PC-3 (cell line): ENCODE measurements at regions not wholly inside any gene's neighbourhood (a gene's known extent, or its start where the extent isn't known, plus 50 kb on each side); places are given as distances from the start of the nearest gene placed in this dataset.

ENCODE experiments used
- CTCF ChIP-seq: fragments of 300-600 bp; sonication (generic); conservative IDR thresholded peaks from 2 replicates; pipeline ENCODE4 v1.5.1; 2017; ENCODE audit warnings: antibody characterized with exemption, low read depth, mild to moderate bottlenecking, low read length
- EZH2 ChIP-seq: fragments of 300-600 bp; sonication (generic); IDR thresholded peaks from one replicate; pipeline ENCODE4 v1.6.1; 2017; ENCODE audit warnings: antibody characterized with exemption, mild to moderate bottlenecking, low read length; ENCODE audit not compliant: unreplicated experiment
- EZH2phosphoT487 ChIP-seq: fragments of 300-600 bp; sonication (generic); IDR thresholded peaks from 2 replicates; pipeline ENCODE4 v1.6.1; 2018; ENCODE audit warnings: mild to moderate bottlenecking, antibody characterized with exemption, low read length, borderline replicate concordance

DNA sequence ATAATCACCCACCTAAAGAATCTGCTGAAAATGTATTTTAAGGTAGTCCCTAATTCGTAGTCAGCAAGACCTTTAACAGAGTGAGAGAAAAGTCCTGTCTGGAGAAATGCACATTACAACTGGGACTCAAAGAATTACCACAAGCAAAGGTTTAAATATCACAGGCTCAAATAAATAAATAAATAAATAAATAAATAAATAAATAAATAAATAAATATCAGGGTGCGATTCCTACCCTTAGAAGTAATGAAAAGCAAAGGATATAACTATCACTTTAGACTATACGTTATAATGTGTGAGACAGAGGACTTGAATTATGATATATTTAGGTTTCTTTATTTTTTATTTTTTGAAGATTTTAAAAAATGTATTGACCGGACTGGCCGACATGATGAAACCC, 522.5 kb upstream of the ATXN7L3B start:
- TF ChIP-seq CTCF (no peak), EZH2 (no peak), EZH2phosphoT487 (no peak)
